Testis (tissue), 2 donors: ENCODE measurements at regions not wholly inside any gene's neighbourhood (a gene's known extent, or its start where the extent isn't known, plus 50 kb on each side); places are given as distances from the start of the nearest gene placed in this dataset.
A peak's percentile ranks its signal among the peaks of the same experiment; 100 is the strongest.

ENCODE experiments used
- DNase-seq: peaks from one replicate; pipeline ENCODE4 v3.0.0-alpha.2; 2019
- H3K27ac ChIP-seq, 2 donors: fragments of 200-600 bp; sonication (generic); one replicate each; pipeline ENCODE4 v1.5.1; 2019
- H3K27me3 ChIP-seq: fragments of 200-600 bp; sonication (generic); one replicate; pipeline ENCODE4 v1.5.1; 2019
- H3K36me3 ChIP-seq: fragments of 200-600 bp; sonication (generic); one replicate; pipeline ENCODE4 v1.5.1; 2017; ENCODE audit warnings: low read depth; ENCODE audit errors: missing control alignments
- H3K4me1 ChIP-seq: fragments of 200-600 bp; sonication (generic); one replicate; pipeline ENCODE4 v1.5.1; 2019
- H3K4me3 ChIP-seq, 2 donors: fragments of 200-600 bp; sonication (generic); one replicate each; pipeline ENCODE4 v1.5.1; 2017 to 2019
- H3K9me3 ChIP-seq: fragments of 200-600 bp; sonication (generic); one replicate; pipeline ENCODE4 v1.5.1; 2017
- POLR2A ChIP-seq: fragments of 450-650 bp; IDR thresholded peaks from one replicate; pipeline ENCODE4 v1.6.1; 2017; ENCODE audit warnings: antibody characterized with exemption, mild to moderate bottlenecking, moderate library complexity
- WGBS, 2 donors: methylation state at CpG; one replicate each; pipeline ENCODE4 v1.1.5; 2018; 5-methylcytosine and 5-hydroxymethylcytosine counted together
- intact Hi-C: fragments of 100-400 bp; cut with DNase I; formaldehyde crosslinking; loops from one replicate; pipeline ENCODE4 v1.15.1; 2023; ENCODE audit warnings: low total_unique reads
- TF ChIP-seq, protein P1 (sequence below), 3 experiments: fragments of 450-650 bp in 2 of 3; fragments of 200-600 bp in 1 of 3; sonication (generic) in 1 of 3; IDR thresholded peaks; one replicate each; pipeline ENCODE4 v1.5.1; 2016 to 2019; ENCODE audit warnings: antibody characterized with exemption in 3 of 3, mild to moderate bottlenecking in 2 of 3, moderate library complexity in 1 of 3

DNA sequence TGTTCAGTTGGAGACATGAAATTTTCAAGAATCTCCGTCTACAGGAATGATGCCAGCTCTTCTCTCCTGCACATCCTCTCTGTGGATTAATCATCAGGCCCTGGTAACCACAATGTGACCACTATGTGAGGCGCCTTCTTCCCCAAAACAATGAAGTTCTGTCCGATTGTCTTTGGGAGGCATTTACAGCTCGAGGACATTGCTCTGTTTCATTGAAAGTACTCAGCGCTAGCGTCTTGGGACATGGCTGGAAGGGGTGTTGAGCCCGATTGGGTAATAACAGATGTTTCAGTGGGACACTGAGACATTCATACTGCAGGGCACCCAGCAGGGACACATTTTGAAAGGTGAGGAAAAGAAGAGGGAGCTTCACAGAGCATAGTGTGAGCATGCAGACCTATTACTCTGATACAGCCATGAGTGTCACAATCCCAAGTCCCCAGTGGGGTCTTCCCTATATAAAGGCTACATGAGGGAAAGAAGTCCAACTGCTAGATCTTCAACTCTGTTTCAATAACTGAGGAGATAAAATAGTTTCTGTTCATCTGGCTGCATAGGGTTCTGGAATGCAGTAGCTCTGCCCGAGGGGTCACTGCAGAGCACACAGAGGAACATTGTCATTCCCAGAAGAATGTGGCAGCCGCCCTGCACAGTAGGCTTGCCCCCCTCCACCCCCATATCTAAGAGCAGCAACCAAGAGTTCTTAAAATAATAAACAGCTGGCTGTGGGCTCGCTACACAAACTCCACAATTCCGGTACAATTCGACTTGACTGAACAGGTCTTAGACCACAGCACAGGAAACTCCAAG lies 237.3 kb downstream of the OSR1 start:
- Histone ChIP-seq H3K4me3 (no peak overlapping the region), H3K27ac (peak overlapping the region; percentile 16 to 33), H3K9me3 (no peaks in the 10 kb centered on the region), H3K4me1 (peaks cover 23% of the 10 kb centered on the region), H3K36me3 (no peaks in the 10 kb centered on the region), H3K27me3 (no peaks in the 10 kb centered on the region)
- DNase-seq = peak; percentile 50
- intact Hi-C loops = no loop called here
- TF ChIP-seq, protein P1, sequence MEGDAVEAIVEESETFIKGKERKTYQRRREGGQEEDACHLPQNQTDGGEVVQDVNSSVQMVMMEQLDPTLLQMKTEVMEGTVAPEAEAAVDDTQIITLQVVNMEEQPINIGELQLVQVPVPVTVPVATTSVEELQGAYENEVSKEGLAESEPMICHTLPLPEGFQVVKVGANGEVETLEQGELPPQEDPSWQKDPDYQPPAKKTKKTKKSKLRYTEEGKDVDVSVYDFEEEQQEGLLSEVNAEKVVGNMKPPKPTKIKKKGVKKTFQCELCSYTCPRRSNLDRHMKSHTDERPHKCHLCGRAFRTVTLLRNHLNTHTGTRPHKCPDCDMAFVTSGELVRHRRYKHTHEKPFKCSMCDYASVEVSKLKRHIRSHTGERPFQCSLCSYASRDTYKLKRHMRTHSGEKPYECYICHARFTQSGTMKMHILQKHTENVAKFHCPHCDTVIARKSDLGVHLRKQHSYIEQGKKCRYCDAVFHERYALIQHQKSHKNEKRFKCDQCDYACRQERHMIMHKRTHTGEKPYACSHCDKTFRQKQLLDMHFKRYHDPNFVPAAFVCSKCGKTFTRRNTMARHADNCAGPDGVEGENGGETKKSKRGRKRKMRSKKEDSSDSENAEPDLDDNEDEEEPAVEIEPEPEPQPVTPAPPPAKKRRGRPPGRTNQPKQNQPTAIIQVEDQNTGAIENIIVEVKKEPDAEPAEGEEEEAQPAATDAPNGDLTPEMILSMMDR (IDR thresholded peaks at IDR 0.05) = no peak
- TF ChIP-seq POLR2A = no peak
- 39 to 45% methylated on average over 12 of the region's 12 CpGs for WGBS, 2 donors

DNA sequence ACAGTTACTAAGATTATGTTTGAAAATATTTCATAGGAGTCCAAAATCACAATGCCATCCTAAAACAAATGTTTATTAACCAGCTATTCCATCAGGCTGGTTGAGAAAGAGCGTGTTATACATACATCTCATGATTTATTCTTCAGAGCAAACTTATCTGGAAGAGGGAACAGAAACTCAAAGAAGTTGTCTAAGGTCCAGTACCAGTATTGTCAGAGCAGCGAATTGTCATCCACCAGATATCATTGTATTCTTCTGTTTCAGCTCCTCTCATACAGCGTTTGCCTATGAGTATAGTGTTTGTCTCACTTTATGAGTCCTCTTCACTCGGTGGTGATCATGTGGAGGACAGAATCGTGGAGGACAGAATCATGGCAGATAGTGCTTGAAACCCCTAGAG lies 238.2 kb downstream of the OSR1 start:
- H3K27ac ChIP-seq = no peak overlapping the region

DNA sequence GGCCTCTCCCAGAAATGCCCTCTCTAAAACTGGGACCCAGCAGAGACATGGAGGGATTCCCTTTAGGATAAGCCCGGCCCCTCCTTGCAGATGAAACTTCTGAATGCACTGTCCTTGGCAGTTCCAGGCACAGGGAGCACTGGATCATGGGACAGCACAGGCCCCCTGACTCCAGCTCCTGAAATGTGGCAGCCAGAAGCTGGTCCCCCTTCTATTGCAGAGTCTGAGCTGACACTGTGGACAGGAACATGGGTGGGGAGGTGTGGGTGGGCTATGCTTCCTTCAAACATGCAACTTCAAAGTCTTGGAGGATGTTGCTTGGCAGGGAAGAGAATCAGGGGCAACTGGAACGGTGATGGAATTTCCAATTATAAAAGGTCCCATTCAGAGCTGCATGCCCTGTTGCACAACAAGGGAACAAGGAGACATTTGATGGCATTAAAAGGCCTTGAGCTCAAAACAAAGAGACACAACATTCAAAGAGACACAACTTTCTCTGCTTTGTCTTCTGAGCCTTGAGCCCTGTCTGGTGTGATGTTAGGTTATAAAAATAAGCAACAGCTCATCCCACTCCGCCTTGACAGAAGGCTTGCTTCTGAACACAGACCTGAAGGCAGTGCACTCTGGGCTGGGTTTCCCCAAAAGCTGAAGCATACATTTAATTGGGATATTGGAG lies 239.0 kb downstream of the OSR1 start:
- no peak for DNase-seq
- Histone ChIP-seq H3K27me3 (no peaks in the 10 kb centered on the region), H3K9me3 (no peaks in the 10 kb centered on the region), H3K4me3 (no peak overlapping the region), H3K4me1 (peaks cover 19% of the 10 kb centered on the region), H3K36me3 (no peaks in the 10 kb centered on the region), H3K27ac (no peak overlapping the region)
- WGBS, 2 donors = 73 to 88% methylated on average over 2 to 3 of the region's 3 CpGs
- TF ChIP-seq POLR2A = no peak
- TF ChIP-seq, protein P1 (IDR thresholded peaks at IDR 0.05) = no peak
- intact Hi-C loops = no loop called here

More for the DNA sequence above, 238.2 kb downstream of the OSR1 start:
- Histone ChIP-seq H3K9me3 (no peaks in the 10 kb centered on the region), H3K27me3 (no peaks in the 10 kb centered on the region), H3K4me1 (peaks cover 19% of the 10 kb centered on the region), H3K36me3 (no peaks in the 10 kb centered on the region), H3K4me3 (no peak overlapping the region)
- TF ChIP-seq POLR2A = no peak
- TF ChIP-seq, protein P1 (IDR thresholded peaks at IDR 0.05) = no peak
- 82 to 92% methylated on average over 5 of the region's 5 CpGs for WGBS, 2 donors
- intact Hi-C loops = no loop called here
- no peak for DNase-seq

DNA sequence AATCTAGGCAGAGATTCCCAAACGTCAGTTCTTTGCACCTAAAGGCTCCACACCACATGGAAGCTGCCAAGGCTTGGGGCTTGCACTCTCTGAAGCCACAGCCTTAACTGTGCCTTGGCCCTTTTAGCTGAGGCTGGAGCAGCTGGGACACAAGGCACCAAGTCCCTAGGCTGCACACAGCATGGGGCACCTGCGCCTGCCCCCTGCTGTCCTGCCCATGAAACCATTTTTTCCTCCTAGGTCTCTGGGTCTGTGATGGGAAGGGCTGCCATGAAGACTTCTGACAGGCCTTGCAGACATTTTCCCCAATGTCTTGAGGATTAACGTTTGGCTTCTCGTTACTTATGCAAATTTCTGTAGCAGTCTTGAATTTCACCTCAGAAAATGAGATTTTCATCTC lies 241.5 kb downstream of the OSR1 start:
- H3K4me3 ChIP-seq = no peak overlapping the region
- intact Hi-C loops = no loop called here
- peaks cover 19% of the 10 kb centered on the region for H3K4me1 ChIP-seq
- no peaks in the 10 kb centered on the region for H3K9me3 ChIP-seq
- no peak for DNase-seq
- H3K27me3 ChIP-seq = no peaks in the 10 kb centered on the region
- TF ChIP-seq POLR2A = no peak
- TF ChIP-seq, protein P1 (IDR thresholded peaks at IDR 0.05) = no peak
- WGBS, 2 donors = 70 to 75% methylated on average over 4 of the region's 4 CpGs
- no peaks in the 10 kb centered on the region for H3K36me3 ChIP-seq
- no peak overlapping the region for H3K27ac ChIP-seq
